Activated T-cell treated with anti-CD3 and anti-CD28 coated beads for 4 hours (primary cell): ENCODE measurements at regions not wholly inside any gene's neighbourhood (a gene's known extent, or its start where the extent isn't known, plus 50 kb on each side); places are given as distances from the start of the nearest gene placed in this dataset.
A peak's percentile ranks its signal among the peaks of the same experiment; 100 is the strongest.

Experiments used
- DNase-seq: peaks from one replicate; pipeline ENCODE4 v3.0.0-alpha.2; 2020

DNA sequence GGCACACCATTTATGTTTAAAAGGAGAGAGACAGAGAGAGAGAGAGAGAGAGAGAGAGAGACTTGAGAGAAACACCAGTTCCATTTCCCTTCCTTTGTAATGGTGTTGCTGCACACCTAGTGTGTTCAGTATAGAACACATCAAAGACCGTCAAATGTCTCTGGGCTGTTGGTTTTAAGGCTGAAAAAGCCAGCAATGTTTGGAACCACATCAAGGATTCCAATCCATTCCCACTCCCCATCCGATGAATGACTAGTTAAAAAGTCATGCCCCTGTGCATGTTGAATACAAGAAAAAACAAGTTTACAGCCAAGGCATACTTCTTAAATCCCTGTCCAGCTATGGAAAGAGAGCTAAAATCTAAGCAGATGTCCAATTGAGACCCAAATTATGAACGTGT, 83.0 kb upstream of the IFNE start:
- DNase-seq, result no peak

GRCh38 chr9:21567926-21568325, 85.8 kb upstream of the IFNE start:
- no peak for DNase-seq

DNA sequence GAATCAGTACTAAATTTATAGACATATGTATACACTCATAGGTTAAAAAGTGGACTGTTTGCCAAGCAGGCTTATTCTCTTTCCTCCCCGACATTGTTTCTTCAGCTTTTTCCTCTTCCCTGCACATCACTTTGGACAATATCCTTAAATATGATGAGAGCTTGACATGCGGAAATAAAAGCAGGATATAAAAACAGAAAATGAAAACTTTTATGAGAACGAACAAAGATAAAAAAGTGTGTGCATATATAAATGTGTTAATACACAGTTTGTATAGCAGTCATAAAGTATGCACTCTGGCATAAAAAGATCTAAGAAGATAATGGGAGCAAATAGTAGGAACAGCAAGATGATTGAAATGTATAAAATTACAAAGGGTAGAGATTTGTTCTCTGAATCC, 86.4 kb upstream of the IFNE start:
- DNase-seq, result no peak

DNA sequence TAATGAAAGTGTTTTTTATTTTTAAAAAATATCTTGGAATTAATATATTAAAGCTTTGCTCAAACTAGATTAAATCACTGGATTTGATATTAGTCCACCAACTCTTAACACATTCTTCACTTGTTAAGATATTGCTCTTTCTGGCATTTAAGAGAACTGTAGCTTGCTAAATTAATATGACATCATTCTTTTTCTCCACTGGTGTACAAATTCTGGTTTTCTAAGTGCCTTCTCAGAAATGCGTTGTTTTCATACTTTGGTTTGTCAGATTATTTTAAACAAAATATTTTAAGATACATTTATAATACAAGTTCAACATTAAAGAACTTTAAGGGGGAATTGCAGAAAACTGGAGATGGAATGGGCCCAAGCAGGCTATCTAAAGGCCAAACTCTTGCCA, 87.6 kb upstream of the IFNE start:
- no peak for DNase-seq

DNA sequence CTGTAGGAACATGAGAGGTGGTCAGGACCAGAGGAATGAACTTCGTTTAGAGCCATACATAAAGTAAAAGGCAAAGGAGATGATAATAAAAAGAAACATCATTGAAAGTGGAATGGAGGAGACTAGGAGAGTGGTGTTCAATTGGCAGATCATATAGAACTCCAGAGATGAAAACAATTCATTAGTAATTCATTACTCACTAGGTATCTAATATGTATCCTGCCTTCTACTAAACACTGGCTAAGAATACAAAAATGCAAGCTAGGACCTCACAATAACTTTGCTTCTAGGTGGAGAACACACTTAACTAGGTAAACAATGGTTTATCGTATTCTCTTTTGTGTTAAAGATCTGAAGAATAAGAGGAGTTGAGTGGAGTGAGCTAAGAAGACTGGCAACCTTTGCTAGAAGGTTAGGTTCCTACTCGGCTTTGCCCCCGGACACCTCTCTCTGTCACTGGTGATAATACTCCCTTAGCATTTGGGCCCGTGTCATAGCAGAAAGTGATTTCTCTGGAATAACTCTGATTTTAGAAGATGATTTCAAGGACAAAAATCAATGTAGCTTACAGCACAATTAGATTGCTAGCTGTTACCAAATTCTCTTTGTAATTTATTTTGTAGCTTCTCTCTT, 88.6 kb upstream of the IFNE start:
- DNase-seq, result no peak

DNA sequence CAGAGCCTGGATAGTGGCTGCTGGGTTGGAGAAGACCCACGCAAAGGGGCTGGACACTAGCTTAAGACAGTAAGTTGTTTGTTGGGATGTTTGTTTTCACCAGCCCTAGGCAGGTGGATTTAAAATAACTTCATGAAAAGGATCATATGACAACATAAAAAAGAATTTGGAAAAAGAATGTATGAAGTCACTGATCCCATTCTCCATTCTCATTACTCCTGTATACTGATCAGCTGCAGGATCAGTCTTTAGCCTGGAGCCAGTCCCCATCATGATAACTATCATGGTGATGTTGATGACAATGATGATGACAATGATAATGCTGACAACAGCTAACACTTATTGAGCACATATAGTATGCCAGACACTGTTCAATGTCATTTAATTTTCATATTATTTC, 92.1 kb upstream of the IFNE start:
- no peak for DNase-seq

DNA sequence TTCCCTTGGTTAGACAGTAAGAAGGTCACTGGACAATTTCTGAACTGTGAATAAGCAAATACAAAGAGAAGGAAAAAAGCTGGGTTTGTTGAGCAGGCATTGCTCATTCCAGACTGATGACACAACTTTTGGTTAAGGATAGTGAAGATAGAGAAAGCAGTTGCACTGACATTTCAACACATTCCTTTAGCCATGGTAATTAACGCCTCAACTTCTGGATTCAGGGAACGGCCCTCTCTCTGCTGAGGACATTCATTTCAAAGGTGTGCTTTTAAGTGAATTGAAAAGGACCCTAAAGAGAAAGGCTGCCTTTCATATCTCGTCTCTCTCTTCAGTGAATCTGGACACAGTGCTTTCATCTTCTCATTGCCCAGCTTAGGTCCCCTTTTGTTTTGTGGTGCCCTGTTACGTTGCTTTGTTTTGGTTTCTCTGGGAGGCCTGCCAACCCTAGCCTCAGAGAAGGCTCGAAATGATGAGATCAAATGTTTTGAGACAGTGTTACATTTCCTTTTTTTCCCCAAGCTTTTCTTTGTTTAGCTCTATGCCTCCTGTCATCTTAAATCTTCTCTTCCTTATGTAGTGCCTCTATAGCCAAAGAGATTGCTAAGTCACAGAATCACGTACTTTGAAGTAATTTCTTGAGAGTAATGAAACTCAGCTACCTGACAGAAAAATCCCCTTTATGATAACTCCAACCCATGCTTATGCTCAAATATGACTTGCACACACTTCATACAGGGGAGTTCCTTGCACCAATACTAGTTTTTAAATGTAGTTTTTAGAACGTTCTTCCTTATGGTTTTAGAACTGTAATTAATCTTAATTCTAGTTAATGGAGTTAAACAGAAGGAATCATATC, 94.4 kb upstream of the IFNE start:
- no peak for DNase-seq

DNA sequence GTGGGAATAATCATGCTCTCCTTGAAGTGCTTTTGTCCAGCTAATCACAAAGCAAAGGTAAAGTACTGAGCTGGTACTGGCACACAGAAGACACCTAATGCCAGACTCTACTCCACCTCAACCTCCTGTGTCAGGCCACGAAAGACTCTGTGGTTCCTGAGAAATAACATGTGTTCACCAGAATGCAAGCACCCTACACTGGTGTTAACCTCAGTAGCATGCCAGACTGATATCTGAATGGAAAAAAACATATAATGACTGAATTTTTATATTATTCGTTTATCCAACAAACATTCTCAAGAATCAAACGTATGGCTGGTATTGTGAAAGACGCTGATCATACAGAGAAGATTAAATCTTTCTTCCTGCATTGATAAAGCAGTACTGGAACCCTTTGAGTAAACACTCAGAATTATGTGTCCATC, 97.1 kb upstream of the IFNE start:
- no peak for DNase-seq

DNA sequence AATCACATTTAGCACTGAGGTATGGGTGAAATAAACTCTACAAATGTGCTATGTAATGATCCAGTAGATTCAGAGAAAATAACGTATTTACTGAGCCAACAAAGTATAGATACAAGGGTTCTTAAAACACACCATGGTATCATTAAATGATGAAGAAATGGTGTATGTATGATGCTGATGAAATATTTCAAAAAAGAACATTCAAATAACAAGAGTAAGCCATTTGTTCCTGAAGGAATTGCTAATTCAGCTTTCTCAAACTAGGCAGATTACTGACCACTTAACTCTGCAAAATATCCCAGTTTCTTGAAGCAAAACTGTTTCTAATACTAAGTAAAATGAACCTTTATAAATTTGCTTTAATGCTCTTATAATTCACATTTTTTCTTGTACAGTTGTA, 97.6 kb upstream of the IFNE start:
- no peak for DNase-seq

- no peak for DNase-seq
Observed at GRCh38 chr9:21580636-21581378, 98.7 kb upstream of the IFNE start.

DNA sequence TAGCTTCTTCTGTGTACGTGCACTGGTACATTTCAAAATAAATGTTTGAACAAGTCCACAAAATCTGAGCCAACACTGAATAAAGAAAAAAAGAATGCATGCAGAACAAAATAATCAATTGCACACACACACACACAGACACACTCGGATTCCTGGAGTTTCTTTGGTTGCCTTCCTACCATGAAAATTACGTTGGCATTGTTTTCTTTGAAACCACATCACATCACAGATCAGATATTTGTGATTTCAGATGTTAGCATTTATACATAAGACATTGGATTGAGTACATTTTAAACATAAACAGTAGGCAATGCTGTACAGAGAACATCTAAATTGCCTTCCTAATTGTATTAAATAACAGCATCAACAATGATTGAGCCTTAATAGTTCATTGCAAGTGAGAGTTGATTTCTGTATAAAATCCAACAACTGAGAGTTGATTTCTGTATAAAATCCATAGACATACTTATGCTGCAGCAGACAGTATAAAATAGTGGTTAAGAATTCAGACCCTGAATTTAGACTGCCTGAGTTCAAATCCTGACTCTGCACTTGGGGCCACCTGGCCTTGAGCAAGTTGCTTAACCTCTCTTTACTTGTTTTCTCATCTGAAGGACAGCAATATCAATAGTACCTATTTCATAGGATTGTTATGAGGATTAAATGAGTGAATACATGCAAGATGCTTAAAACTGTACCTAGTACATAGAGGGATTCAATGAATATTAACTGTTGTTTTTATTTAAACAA, 101.7 kb upstream of the IFNE start:
- DNase-seq, result no peak

GRCh38 chr9:21584890-21585289, 102.8 kb upstream of the IFNE start:
- no peak for DNase-seq

GRCh38 chr9:21585756-21586752, 103.9 kb upstream of the IFNE start:
- DNase-seq, result no peak

GRCh38 chr9:21589344-21590056, 107.4 kb upstream of the IFNE start:
- DNase-seq, result no peak

- no peak for DNase-seq
Observed at GRCh38 chr9:21590058-21590996, 108.2 kb upstream of the IFNE start.

GRCh38 chr9:21591221-21592062, 109.3 kb upstream of the IFNE start:
- DNase-seq, result peak; percentile 17

DNA sequence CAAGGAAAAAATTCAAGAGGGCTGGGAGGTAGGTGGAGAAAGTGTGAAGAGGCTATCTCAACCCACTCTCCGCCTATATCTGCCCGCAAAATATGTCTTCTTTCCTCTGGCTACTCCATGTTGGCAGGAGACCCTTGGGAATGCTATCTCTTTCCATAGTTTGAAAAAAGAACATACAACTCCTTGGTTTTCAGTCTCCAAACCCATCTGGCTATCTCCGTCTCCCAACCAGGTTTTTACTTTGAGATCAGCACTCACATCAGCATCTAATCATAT, 109.9 kb upstream of the IFNE start:
- no peak for DNase-seq

- DNase-seq, result no peak
Observed at GRCh38 chr9:21597284-21597683, 115.2 kb upstream of the IFNE start.

GRCh38 chr9:21598749-21599148, 116.6 kb upstream of the IFNE start:
- DNase-seq, result no peak
